Natural killer cell (primary cell): ENCODE measurements at regions not wholly inside any gene's neighbourhood (a gene's known extent, or its start where the extent isn't known, plus 50 kb on each side); places are given as distances from the start of the nearest gene placed in this dataset.

Source experiments
- ATAC-seq, 3 donors: fragments of 150-1000 bp in 2 of 3; fragments of 200-7000 bp in 1 of 3; cut with Tn5 transposase; 1 replicate in 1 of 3; 2 replicates in 2 of 3; pipeline ENCODE4 v1.10.0; 2021; ENCODE audit warnings: mild to moderate bottlenecking in 2 of 3, moderate library complexity in 2 of 3
- DNase-seq, 2 donors: peaks; one replicate each; pipeline versions ENCODE4 v3.0.0 to v3.0.0-alpha.2; 2013 to 2021; ENCODE audit warnings: mixed read lengths in 1 of 2
- H3K27ac ChIP-seq: one replicate; pipeline ENCODE4 v1.5.1; 2013; ENCODE audit warnings: mild to moderate bottlenecking, low read length
- H3K27me3 ChIP-seq: one replicate; pipeline ENCODE4 v1.6.1; 2013; ENCODE audit warnings: low read length; ENCODE audit not compliant: control insufficient read depth, insufficient read depth
- H3K36me3 ChIP-seq: one replicate; pipeline ENCODE4 v1.6.1; 2013; ENCODE audit warnings: low read length; ENCODE audit not compliant: control insufficient read depth, insufficient read depth
- H3K4me1 ChIP-seq: one replicate; pipeline ENCODE4 v1.6.1; 2013; ENCODE audit warnings: low read length; ENCODE audit not compliant: control insufficient read depth, insufficient read depth
- H3K4me3 ChIP-seq: one replicate; pipeline ENCODE4 v1.5.1; 2013; ENCODE audit warnings: low read length
- H3K9me3 ChIP-seq: one replicate; pipeline ENCODE4 v1.6.1; 2013; ENCODE audit warnings: low read length; ENCODE audit not compliant: control insufficient read depth, insufficient read depth
- H3K27ac Mint-ChIP-seq, 2 donors: one replicate each; pipeline ENCODE4 v1.8.0; 2022; ENCODE audit warnings: mild to moderate bottlenecking in 2 of 2, mixed read lengths in 2 of 2, moderate library complexity in 1 of 2
- H3K27me3 Mint-ChIP-seq, 2 donors: one replicate each; pipeline ENCODE4 v1.8.0; 2022; ENCODE audit warnings: low read depth in 2 of 2, mixed read lengths in 2 of 2
- H3K36me3 Mint-ChIP-seq: one replicate; pipeline ENCODE4 v1.8.0; 2022; ENCODE audit warnings: mixed read lengths
- H3K4me1 Mint-ChIP-seq, 2 donors: one replicate each; pipeline ENCODE4 v1.8.0; 2022; ENCODE audit warnings: mixed read lengths in 2 of 2
- H3K4me3 Mint-ChIP-seq: one replicate; pipeline ENCODE4 v1.8.0; 2022; ENCODE audit warnings: mild to moderate bottlenecking, moderate library complexity, mixed read lengths
- H3K9me3 Mint-ChIP-seq, 2 donors: one replicate each; pipeline ENCODE4 v1.8.0; 2022; ENCODE audit warnings: mixed read lengths in 2 of 2
- WGBS: methylation state at CpG from one replicate; pipeline ENCODE4 v1.1.7; 2013; ENCODE audit warnings: missing lambda C conversion rate; ENCODE audit not compliant: insufficient coverage; 5-methylcytosine and 5-hydroxymethylcytosine counted together
- intact Hi-C: fragments of 100-400 bp; cut with micrococcal nuclease; formaldehyde crosslinking; loops from one replicate; pipeline ENCODE4 v1.14.2; 2022
- TF ChIP-seq, protein P1 (sequence below): fragments of 200-600 bp; IDR thresholded peaks from one replicate; pipeline ENCODE4 v1.8.0; 2022; ENCODE audit warnings: antibody characterized with exemption

DNA sequence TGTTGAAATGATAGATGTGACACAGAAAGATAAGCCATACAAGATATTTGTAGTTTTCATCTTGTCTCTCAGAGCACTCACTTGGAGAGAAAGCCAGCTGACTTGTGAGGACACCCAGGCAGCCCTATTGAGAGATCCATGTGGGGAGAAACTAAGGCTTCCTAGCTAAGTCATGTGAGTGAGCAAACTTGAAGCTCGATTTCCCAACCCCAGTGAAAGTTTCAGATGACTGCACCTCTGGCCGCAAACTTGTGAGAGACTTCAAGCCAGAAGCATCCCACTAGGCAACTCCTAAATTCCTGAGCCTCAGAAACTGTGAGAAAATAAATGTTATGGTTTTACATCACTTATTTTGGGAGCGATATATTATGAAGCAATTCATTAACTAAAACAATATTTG is 832.3 kb downstream of the LTN1 start:
- no peak for ATAC-seq
- TF ChIP-seq, protein P1, sequence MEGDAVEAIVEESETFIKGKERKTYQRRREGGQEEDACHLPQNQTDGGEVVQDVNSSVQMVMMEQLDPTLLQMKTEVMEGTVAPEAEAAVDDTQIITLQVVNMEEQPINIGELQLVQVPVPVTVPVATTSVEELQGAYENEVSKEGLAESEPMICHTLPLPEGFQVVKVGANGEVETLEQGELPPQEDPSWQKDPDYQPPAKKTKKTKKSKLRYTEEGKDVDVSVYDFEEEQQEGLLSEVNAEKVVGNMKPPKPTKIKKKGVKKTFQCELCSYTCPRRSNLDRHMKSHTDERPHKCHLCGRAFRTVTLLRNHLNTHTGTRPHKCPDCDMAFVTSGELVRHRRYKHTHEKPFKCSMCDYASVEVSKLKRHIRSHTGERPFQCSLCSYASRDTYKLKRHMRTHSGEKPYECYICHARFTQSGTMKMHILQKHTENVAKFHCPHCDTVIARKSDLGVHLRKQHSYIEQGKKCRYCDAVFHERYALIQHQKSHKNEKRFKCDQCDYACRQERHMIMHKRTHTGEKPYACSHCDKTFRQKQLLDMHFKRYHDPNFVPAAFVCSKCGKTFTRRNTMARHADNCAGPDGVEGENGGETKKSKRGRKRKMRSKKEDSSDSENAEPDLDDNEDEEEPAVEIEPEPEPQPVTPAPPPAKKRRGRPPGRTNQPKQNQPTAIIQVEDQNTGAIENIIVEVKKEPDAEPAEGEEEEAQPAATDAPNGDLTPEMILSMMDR, result no peak
- H3K36me3 ChIP-seq, result no peaks in the 10 kb centered on the region
- Mint-ChIP-seq H3K4me3 (no peak overlapping the region), H3K9me3 (peaks cover 5 to 15% of the 10 kb centered on the region in 2 donors), H3K27me3 (no peaks in the 10 kb centered on the region), H3K4me1 (no peaks in the 10 kb centered on the region), H3K27ac (no peak overlapping the region), H3K36me3 (no peaks in the 10 kb centered on the region)
- H3K9me3 ChIP-seq, result no peaks in the 10 kb centered on the region
- H3K4me1 ChIP-seq, result no peaks in the 10 kb centered on the region
- no peak overlapping the region for H3K27ac ChIP-seq
- H3K27me3 ChIP-seq, result no peaks in the 10 kb centered on the region
- no peak overlapping the region for H3K4me3 ChIP-seq
- WGBS, result 87% methylated on average over 2 of the region's 3 CpGs
- intact Hi-C loops, result no loop called here
- DNase-seq, result no peak

DNA sequence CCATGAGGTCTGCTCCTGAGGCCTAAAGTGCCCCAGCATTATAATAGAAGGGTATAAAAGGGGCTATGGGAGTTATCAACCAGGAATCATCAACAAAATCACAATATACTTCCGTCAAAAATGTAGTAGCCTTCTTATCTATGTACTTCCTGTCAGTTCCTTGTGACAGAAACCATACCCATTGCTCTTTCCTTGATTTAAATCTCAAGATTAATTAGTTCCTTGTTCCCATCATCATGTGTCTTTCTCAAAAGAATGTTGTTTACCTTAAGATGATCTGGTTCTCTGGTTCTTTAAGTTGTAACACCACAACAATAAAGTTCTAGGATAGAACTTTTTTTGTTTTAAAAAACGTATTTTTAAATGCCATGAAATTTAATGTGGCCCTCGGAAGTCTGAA is 833.3 kb downstream of the LTN1 start:
- intact Hi-C loops, result no loop called here
- TF ChIP-seq, protein P1, result no peak
- peaks cover 5 to 14% of the 10 kb centered on the region in 2 donors for H3K9me3 Mint-ChIP-seq
- Histone ChIP-seq H3K27ac (no peak overlapping the region), H3K27me3 (no peaks in the 10 kb centered on the region), H3K9me3 (no peaks in the 10 kb centered on the region), H3K4me3 (no peak overlapping the region), H3K36me3 (no peaks in the 10 kb centered on the region), H3K4me1 (no peaks in the 10 kb centered on the region)
- no peak for DNase-seq
- H3K4me1 Mint-ChIP-seq, result no peaks in the 10 kb centered on the region
- no peak overlapping the region for H3K27ac Mint-ChIP-seq
- ATAC-seq, result no peak
- H3K27me3 Mint-ChIP-seq, result no peaks in the 10 kb centered on the region
- no peak overlapping the region for H3K4me3 Mint-ChIP-seq
- no peaks in the 10 kb centered on the region for H3K36me3 Mint-ChIP-seq
- 100% methylated on average over 1 of the region's 3 CpGs for WGBS

DNA sequence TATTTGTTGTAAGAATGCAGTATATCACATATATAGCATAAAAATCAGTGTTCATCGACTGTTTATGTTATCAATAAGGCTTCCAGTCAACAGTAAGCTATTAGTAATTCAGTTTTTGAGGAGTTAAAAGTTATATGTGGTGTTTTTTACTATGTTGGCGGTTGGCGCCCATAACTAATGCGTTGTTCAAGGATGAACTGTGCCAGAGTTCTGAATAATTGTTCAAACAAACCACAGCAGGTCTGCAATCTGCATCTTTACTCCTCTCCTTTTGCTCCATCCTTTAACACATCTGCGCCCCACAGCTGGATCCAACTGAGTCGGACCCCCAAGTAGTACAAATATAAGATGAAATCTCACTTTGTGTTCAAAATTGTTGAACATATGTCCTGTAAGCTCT is 836.1 kb downstream of the LTN1 start:
- Mint-ChIP-seq H3K4me3 (no peak overlapping the region), H3K36me3 (no peaks in the 10 kb centered on the region), H3K27me3 (no peaks in the 10 kb centered on the region), H3K27ac (no peak overlapping the region), H3K4me1 (no peaks in the 10 kb centered on the region), H3K9me3 (peaks cover 0 to 3% of the 10 kb centered on the region in 2 donors)
- no peaks in the 10 kb centered on the region for H3K27me3 ChIP-seq
- no peaks in the 10 kb centered on the region for H3K9me3 ChIP-seq
- TF ChIP-seq, protein P1, result no peak
- DNase-seq, result no peak
- WGBS, result 96% methylated on average over 6 of the region's 6 CpGs
- no peaks in the 10 kb centered on the region for H3K4me1 ChIP-seq
- no peak overlapping the region for H3K4me3 ChIP-seq
- H3K36me3 ChIP-seq, result no peaks in the 10 kb centered on the region
- no peak for ATAC-seq
- intact Hi-C loops, result no loop called here
- H3K27ac ChIP-seq, result no peak overlapping the region

DNA sequence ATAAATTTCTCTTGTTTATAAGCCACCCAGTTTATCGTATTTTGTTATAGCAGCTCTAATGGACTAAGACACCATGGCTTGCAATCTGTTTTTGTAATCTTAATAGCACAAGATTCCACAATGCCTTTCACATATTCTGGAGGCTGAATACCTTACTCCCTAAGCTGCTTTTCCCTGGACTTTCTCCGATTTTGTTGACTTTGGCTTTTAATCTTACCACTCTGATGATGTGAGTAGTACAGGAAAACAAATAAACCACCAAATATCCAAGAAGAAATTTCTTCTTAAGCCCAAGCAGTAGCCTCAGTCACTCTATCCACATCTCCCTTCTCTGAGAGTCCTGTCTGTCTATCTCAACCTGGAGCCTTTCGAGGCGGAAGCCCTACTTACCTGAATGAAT is 838.6 kb downstream of the LTN1 start:
- TF ChIP-seq, protein P1, result no peak
- intact Hi-C loops, result no loop called here
- Histone ChIP-seq H3K36me3 (no peaks in the 10 kb centered on the region), H3K4me3 (no peak overlapping the region), H3K9me3 (no peaks in the 10 kb centered on the region), H3K27me3 (no peaks in the 10 kb centered on the region), H3K27ac (no peak overlapping the region), H3K4me1 (no peaks in the 10 kb centered on the region)
- peaks cover 0 to 3% of the 10 kb centered on the region in 2 donors for H3K9me3 Mint-ChIP-seq
- no peaks in the 10 kb centered on the region for H3K27me3 Mint-ChIP-seq
- DNase-seq (no peak), ATAC-seq (no peak)
- H3K27ac Mint-ChIP-seq, result no peak overlapping the region
- no peaks in the 10 kb centered on the region for H3K4me1 Mint-ChIP-seq
- H3K36me3 Mint-ChIP-seq, result no peaks in the 10 kb centered on the region
- no peak overlapping the region for H3K4me3 Mint-ChIP-seq
- WGBS, result 85% methylated on average over 2 of the region's 4 CpGs
